SU-DHL-6 (cell line): ENCODE measurements at regions not wholly inside any gene's neighbourhood (a gene's known extent, or its start where the extent isn't known, plus 50 kb on each side); places are given as distances from the start of the nearest gene placed in this dataset.

Source experiments
- EZH2phosphoT487 ChIP-seq: fragments of 200-600 bp; sonication (generic), shearing (Covaris generic); conservative IDR thresholded peaks from 2 replicates; pipeline ENCODE4 v1.6.1; 2018; ENCODE audit warnings: mild to moderate bottlenecking, antibody characterized with exemption, low read length, moderate library complexity, mixed read lengths
- TF ChIP-seq, protein P1 (sequence below): fragments of 200-600 bp; sonication (generic); IDR thresholded peaks from one replicate; pipeline ENCODE4 v1.5.1; 2017; ENCODE audit warnings: antibody characterized with exemption, mild to moderate bottlenecking, low read length, moderate library complexity; ENCODE audit not compliant: insufficient read depth, poor library complexity, severe bottlenecking

DNA sequence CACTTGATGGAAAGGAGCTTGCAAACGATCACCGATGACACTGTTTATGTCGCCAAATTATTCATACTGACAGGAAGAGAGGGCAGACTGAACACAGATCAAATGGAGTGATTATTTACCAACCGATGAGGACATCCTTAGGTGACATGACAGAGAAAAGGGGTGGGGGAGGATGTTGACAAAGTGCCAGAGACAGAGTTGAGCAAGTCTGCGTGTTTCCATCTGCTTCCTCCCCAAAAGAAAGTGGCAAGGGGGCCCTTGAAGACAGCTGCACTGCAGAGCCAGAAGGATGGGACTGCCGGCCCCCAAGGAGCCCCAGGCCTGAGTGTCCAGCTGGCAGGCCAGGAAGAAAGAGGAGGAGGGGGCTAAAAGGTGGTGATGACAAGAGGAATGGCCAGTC, 191.0 kb upstream of the RPL38 start:
- TF ChIP-seq, protein P1, sequence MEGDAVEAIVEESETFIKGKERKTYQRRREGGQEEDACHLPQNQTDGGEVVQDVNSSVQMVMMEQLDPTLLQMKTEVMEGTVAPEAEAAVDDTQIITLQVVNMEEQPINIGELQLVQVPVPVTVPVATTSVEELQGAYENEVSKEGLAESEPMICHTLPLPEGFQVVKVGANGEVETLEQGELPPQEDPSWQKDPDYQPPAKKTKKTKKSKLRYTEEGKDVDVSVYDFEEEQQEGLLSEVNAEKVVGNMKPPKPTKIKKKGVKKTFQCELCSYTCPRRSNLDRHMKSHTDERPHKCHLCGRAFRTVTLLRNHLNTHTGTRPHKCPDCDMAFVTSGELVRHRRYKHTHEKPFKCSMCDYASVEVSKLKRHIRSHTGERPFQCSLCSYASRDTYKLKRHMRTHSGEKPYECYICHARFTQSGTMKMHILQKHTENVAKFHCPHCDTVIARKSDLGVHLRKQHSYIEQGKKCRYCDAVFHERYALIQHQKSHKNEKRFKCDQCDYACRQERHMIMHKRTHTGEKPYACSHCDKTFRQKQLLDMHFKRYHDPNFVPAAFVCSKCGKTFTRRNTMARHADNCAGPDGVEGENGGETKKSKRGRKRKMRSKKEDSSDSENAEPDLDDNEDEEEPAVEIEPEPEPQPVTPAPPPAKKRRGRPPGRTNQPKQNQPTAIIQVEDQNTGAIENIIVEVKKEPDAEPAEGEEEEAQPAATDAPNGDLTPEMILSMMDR, result no peak
- no peak for TF ChIP-seq EZH2phosphoT487
